PFSK-1 (cell line): ENCODE measurements at regions not wholly inside any gene's neighbourhood (a gene's known extent, or its start where the extent isn't known, plus 50 kb on each side); places are given as distances from the start of the nearest gene placed in this dataset.

Experiments used
- FOXP2 ChIP-seq: optimal IDR thresholded peaks from 2 replicates; pipeline ENCODE3; 2011; ENCODE audit warnings: borderline replicate concordance, control low read depth, inconsistent platforms; ENCODE audit not compliant: insufficient read depth; ENCODE audit errors: extremely low read length, extremely low read depth
- POLR2AphosphoS5 ChIP-seq: IDR thresholded peaks from 2 replicates; pipeline ENCODE4 v1.6.1; 2012; ENCODE audit warnings: low read depth, mild to moderate bottlenecking, control low read depth, low read length, moderate library complexity
- REST ChIP-seq, 2 experiments: IDR thresholded peaks; 2 replicates each; pipeline versions ENCODE4 v1.6.1 to v1.8.0; 2011 to 2012; ENCODE audit warnings: low read depth in 2 of 2, low read length in 2 of 2, control low read depth in 1 of 2, inconsistent platforms in 1 of 2, mild to moderate bottlenecking in 1 of 2, moderate library complexity in 1 of 2; ENCODE audit not compliant: insufficient read depth in 1 of 2
- SIN3A ChIP-seq: IDR thresholded peaks from 2 replicates; pipeline ENCODE4 v1.6.1; 2012; ENCODE audit warnings: mild to moderate bottlenecking, low read length, moderate library complexity, borderline replicate concordance; ENCODE audit not compliant: insufficient read depth
- TAF1 ChIP-seq: IDR thresholded peaks from 2 replicates; pipeline ENCODE4 v1.6.1; 2012; ENCODE audit warnings: low read length, control low read depth, borderline replicate concordance; ENCODE audit not compliant: insufficient read depth

- TF ChIP-seq TAF1 (no peak), REST (IDR thresholded peaks at IDR 0.05; ENCODE audit: insufficient read depth in 1 of 2, low read depth in 2 of 2, low read length in 2 of 2) (no peak), SIN3A (no peak), POLR2AphosphoS5 (no peak), FOXP2 (no peak)
Measured at GRCh38 chr2:129035992-129036391, 717.3 kb upstream of the HS6ST1 start.
